GM06990 (cell line): ENCODE measurements at regions not wholly inside any gene's neighbourhood (a gene's known extent, or its start where the extent isn't known, plus 50 kb on each side); places are given as distances from the start of the nearest gene placed in this dataset.

Experiments used
- DNase-seq: peaks from one replicate; pipeline ENCODE4 v3.0.0-alpha.2; 2011; ENCODE audit not compliant: insufficient read length; ENCODE audit errors: extremely low read depth
- H3K27me3 ChIP-seq: replicated peaks from 2 replicates; pipeline ENCODE4 v1.6.0; 2011; ENCODE audit warnings: low read length; ENCODE audit not compliant: control insufficient read depth, insufficient read depth
- H3K36me3 ChIP-seq: 2 replicates; pipeline ENCODE4 v1.5.1; 2011; ENCODE audit warnings: low read length; ENCODE audit not compliant: control insufficient read depth, insufficient read depth
- H3K4me3 ChIP-seq: replicated peaks from 2 replicates; pipeline ENCODE4 v1.5.1; 2011; ENCODE audit warnings: low read depth, mild to moderate bottlenecking, control low read depth, low read length
- TF ChIP-seq, protein P1 (sequence below): IDR thresholded peaks from 2 replicates; pipeline ENCODE4 v1.5.1; 2011; ENCODE audit warnings: low read length, control low read depth, mild to moderate bottlenecking, inconsistent platforms; ENCODE audit not compliant: insufficient read depth, poor library complexity, severe bottlenecking

DNA sequence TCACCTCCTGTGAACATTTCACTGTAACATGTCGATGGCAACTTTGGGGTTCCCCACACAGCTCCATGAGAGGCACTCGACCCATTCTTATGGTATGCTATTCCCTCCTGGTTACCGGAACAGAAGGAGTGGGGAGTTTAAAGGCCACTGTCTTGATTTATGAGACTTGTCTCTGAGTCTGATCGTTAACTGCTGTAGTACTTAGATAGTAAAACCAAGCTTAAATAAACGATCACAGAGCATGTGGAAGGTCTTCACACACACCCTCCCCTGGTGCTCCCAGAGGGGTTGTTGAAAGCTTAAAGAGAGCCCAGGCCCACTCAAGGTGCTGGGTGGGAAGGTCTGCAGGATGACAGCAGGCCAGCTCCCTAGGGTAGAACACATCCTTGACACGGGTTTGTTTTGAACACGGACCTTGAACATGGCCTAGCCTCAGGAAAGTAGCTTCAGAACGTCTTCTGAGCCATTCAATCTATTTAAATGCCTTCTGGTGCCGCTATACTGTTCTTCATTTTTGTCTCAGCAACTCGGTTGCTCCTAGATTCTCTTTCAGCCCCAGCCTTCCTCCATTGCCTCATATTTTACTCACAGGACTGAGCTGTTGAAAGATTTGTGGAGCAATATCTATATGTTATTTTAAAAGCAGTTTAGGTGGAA is 335.3 kb downstream of the FGFR2 start:
- Histone ChIP-seq H3K36me3 (no peaks in the 10 kb centered on the region), H3K27me3 (no peaks in the 10 kb centered on the region), H3K4me3 (no peak overlapping the region)
- DNase-seq = no peak
- TF ChIP-seq, protein P1, sequence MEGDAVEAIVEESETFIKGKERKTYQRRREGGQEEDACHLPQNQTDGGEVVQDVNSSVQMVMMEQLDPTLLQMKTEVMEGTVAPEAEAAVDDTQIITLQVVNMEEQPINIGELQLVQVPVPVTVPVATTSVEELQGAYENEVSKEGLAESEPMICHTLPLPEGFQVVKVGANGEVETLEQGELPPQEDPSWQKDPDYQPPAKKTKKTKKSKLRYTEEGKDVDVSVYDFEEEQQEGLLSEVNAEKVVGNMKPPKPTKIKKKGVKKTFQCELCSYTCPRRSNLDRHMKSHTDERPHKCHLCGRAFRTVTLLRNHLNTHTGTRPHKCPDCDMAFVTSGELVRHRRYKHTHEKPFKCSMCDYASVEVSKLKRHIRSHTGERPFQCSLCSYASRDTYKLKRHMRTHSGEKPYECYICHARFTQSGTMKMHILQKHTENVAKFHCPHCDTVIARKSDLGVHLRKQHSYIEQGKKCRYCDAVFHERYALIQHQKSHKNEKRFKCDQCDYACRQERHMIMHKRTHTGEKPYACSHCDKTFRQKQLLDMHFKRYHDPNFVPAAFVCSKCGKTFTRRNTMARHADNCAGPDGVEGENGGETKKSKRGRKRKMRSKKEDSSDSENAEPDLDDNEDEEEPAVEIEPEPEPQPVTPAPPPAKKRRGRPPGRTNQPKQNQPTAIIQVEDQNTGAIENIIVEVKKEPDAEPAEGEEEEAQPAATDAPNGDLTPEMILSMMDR = no peak

- no peak overlapping the region for H3K4me3 ChIP-seq
- TF ChIP-seq, protein P1 = no peak
Measured at GRCh38 chr10:121263431-121263783, 334.8 kb downstream of the FGFR2 start.

GRCh38 chr10:121265360-121266123 is 332.7 kb downstream of the FGFR2 start:
- no peak overlapping the region for H3K4me3 ChIP-seq
- H3K36me3 ChIP-seq = no peaks in the 10 kb centered on the region
- DNase-seq = no peak
- TF ChIP-seq, protein P1 = no peak
- no peaks in the 10 kb centered on the region for H3K27me3 ChIP-seq

More at GRCh38 chr10:121263431-121263783, 334.8 kb downstream of the FGFR2 start:
- Histone ChIP-seq H3K27me3 (no peaks in the 10 kb centered on the region), H3K36me3 (no peaks in the 10 kb centered on the region)
- DNase-seq = no peak

GRCh38 chr10:121266370-121266769 is 331.9 kb downstream of the FGFR2 start:
- TF ChIP-seq, protein P1 = no peak
- H3K27me3 ChIP-seq = no peaks in the 10 kb centered on the region
- no peak overlapping the region for H3K4me3 ChIP-seq
- no peaks in the 10 kb centered on the region for H3K36me3 ChIP-seq
- DNase-seq = no peak

DNA sequence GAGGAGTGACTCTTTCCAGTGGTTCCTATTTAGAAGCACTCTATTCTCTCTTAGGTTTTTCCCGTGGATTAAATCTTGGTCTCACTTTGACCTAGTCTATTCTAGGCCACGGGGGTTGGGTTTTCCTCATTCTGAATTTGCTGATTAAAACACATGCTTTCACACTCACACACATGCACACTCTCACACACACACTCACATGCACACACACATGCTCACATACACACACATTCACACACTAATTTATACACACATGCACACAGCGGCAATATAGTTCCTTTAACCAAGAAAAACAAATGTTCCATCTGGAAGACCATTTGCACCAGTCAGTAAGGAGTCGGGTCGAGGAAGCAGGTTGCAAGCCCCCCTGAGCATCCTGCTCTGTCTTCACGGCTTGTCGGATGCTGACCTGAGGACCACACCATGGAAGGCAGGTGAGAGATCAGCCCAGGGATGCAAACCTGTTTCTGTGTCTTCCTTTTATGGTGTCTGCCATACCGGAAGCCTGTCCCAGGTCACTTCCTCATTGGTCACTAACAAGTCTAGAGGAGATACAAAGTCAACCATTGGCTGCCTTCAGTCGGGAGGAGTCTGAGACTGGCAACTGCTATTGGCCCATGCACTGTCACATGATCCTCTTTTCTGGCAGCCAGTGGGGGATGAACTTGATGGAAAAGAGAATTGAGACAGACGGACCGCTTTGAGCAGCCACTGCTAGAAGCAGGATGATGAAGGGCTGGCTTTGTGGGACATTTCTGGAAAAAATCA is 330.8 kb downstream of the FGFR2 start:
- TF ChIP-seq, protein P1 = no peak
- DNase-seq = no peak
- Histone ChIP-seq H3K36me3 (no peaks in the 10 kb centered on the region), H3K4me3 (no peak overlapping the region), H3K27me3 (no peaks in the 10 kb centered on the region; the same call in 1 of the 2 replicates)
